K562 (cell line): ENCODE measurements at regions not wholly inside any gene's neighbourhood (a gene's known extent, or its start where the extent isn't known, plus 50 kb on each side); places are given as distances from the start of the nearest gene placed in this dataset.

Experiments used
- ATAC-seq: fragments of 200-7000 bp; cut with Tn5 transposase; 3 replicates; pipeline ENCODE4 v1.9.1; 2020; ENCODE audit warnings: moderate library complexity
- BruUV-seq: library from RNA; stranded (reverse); fragments of 400-500 nt; replicated peaks from 2 replicates; lab custom pipeline; 2021; lab: Mats Ljungman, UMichigan
- CTCF ChIA-PET: fragments of 300-600 bp; formaldehyde crosslinking; extraction: SDS; loops from one replicate; lab custom pipeline; 2021; ENCODE audit warnings: low intra/inter-chr PET ratio; lab: Yijun Ruan, JAX
- POLR2A ChIA-PET: fragments of 300-600, 350-650 bp; sonication (Branson Sonifier 250); formaldehyde crosslinking; extraction: SDS; loops from one replicate; lab custom pipeline; 2021; ENCODE audit warnings: antibody characterized with exemption, inconsistent platforms; lab: Yijun Ruan, JAX
- DNase-seq, 4 experiments: peaks; one replicate each; pipeline versions ENCODE4 v3.0.0 to v3.0.0-alpha.2; 2011 to 2018; ENCODE audit warnings: low spot score in 3 of 4, mixed read lengths in 3 of 4; ENCODE audit errors: extremely low read depth in 1 of 4
- FAIRE-seq: peaks from 2 replicates; lab custom pipeline; 2011; peaks lifted over from hg19 to GRCh38; lab: Jason Lieb, UNC
- H2AFZ ChIP-seq: 2 replicates; pipeline ENCODE4 v1.6.0; 2011; ENCODE audit warnings: low read depth, low read length, control low read depth, inconsistent platforms
- H3K27ac ChIP-seq: fragments of 200-600 bp; 3 replicates; pipeline ENCODE4 v1.8.0; 2011; ENCODE audit warnings: low read depth, mild to moderate bottlenecking, control low read depth, inconsistent platforms, low read length, moderate library complexity, mixed read lengths; ENCODE audit errors: extremely low read depth
- H3K27me3 ChIP-seq, 2 experiments: fragments of 300-600 bp in 1 of 2; 2 replicates in 1 of 2; 3 replicates in 1 of 2; pipeline versions ENCODE4 v1.6.0 to v1.8.0; 2011; ENCODE audit warnings: inconsistent platforms in 2 of 2, low read length in 2 of 2, mild to moderate bottlenecking in 1 of 2, mixed read lengths in 1 of 2, moderate library complexity in 1 of 2; ENCODE audit not compliant: control insufficient read depth in 2 of 2, insufficient read depth in 2 of 2
- H3K36me3 ChIP-seq: fragments of 300-600 bp; 3 replicates; pipeline ENCODE4 v1.8.0; 2011; ENCODE audit warnings: mild to moderate bottlenecking, low read length, inconsistent platforms; ENCODE audit not compliant: control insufficient read depth, insufficient read depth
- H3K4me1 ChIP-seq, 2 experiments: fragments of 200-600 bp in 1 of 2; replicated peaks in 1 of 2; 2 replicates in 1 of 2; 3 replicates in 1 of 2; pipeline versions ENCODE4 v1.5.1 to v1.8.0; 2011; ENCODE audit warnings: inconsistent platforms in 2 of 2, low read length in 2 of 2, mild to moderate bottlenecking in 1 of 2, mixed read lengths in 1 of 2, moderate library complexity in 1 of 2; ENCODE audit not compliant: control insufficient read depth in 2 of 2, insufficient read depth in 2 of 2
- H3K4me2 ChIP-seq: 2 replicates; pipeline ENCODE4 v1.6.1; 2011; ENCODE audit warnings: low read length, control low read depth, inconsistent platforms, mixed read lengths; ENCODE audit not compliant: insufficient read depth
- H3K4me3 ChIP-seq: fragments of 200-600 bp; sonication (generic), shearing (Covaris generic); 2 replicates; pipeline ENCODE4 v1.5.1; 2016; ENCODE audit warnings: control low read depth, inconsistent platforms
- H3K79me2 ChIP-seq: fragments of 200-600 bp; 3 replicates; pipeline ENCODE4 v1.8.0; 2011; ENCODE audit warnings: low read length, inconsistent platforms; ENCODE audit not compliant: control insufficient read depth, insufficient read depth
- H3K9ac ChIP-seq, 2 experiments: 2 replicates each; pipeline versions ENCODE4 v1.6.0 to v1.6.1; 2011; ENCODE audit warnings: low read depth in 2 of 2, low read length in 2 of 2, control low read depth in 1 of 2, inconsistent platforms in 1 of 2, mild to moderate bottlenecking in 1 of 2, mixed read lengths in 1 of 2; ENCODE audit not compliant: insufficient read depth in 1 of 2
- H3K9me1 ChIP-seq: one replicate; pipeline ENCODE4 v1.6.0; 2011; ENCODE audit warnings: inconsistent platforms, mild to moderate bottlenecking, low read length, moderate library complexity; ENCODE audit not compliant: control insufficient read depth, insufficient read depth
- H3K9me3 ChIP-seq: replicated peaks from 2 replicates; pipeline ENCODE4 v1.5.1; 2011; ENCODE audit warnings: low read depth, low read length, inconsistent platforms; ENCODE audit not compliant: control insufficient read depth, insufficient read depth
- H4K20me1 ChIP-seq: replicated peaks from 2 replicates; pipeline ENCODE4 v1.6.1; 2011; ENCODE audit warnings: low read length, inconsistent platforms, mixed read lengths; ENCODE audit not compliant: control insufficient read depth, insufficient read depth
- AFF1 ChIP-seq, 2 experiments: fragments of 450-650 bp; IDR thresholded peaks; 2 replicates each; pipeline ENCODE4 v1.6.1; 2018; ENCODE audit warnings: mild to moderate bottlenecking in 2 of 2, low read depth in 1 of 2; ENCODE audit not compliant: partially characterized antibody in 2 of 2
- BCOR ChIP-seq: fragments of 450-650 bp; IDR thresholded peaks from 2 replicates; pipeline ENCODE4 v1.6.1; 2016
- GABPA ChIP-seq: fragments of 200-800 bp; sonication (Bioruptor generic); conservative IDR thresholded peaks from 2 replicates; pipeline ENCODE4 v1.6.1; 2016; ENCODE audit warnings: low read depth, missing genetic modification characterization, missing compliant biosample characterization
- MEF2A ChIP-seq: IDR thresholded peaks from 2 replicates; pipeline ENCODE4 v1.6.1; 2011; ENCODE audit warnings: low read depth, mild to moderate bottlenecking, low read length, moderate library complexity; ENCODE audit not compliant: control insufficient read depth
- NFIC ChIP-seq: fragments of 450-650 bp; IDR thresholded peaks from 2 replicates; pipeline ENCODE4 v1.6.1; 2017; ENCODE audit warnings: mild to moderate bottlenecking, inconsistent platforms
- TAF9B ChIP-seq: fragments of 450-650 bp; IDR thresholded peaks from 2 replicates; pipeline ENCODE4 v1.6.1; 2018; ENCODE audit warnings: mild to moderate bottlenecking; ENCODE audit not compliant: partially characterized antibody
- ZNF407 ChIP-seq: fragments of 450-650 bp; IDR thresholded peaks from 2 replicates; pipeline ENCODE4 v1.6.1; 2016; ENCODE audit warnings: low read depth
- ZNF584 ChIP-seq: fragments of 200-800 bp; sonication (Bioruptor generic); IDR thresholded peaks from 2 replicates; pipeline ENCODE4 v1.6.1; 2016; ENCODE audit warnings: low read depth, mild to moderate bottlenecking, missing genetic modification characterization, missing compliant biosample characterization
- WGBS: fragments of 100-300 bp; shearing (Covaris generic); methylation state at CpG from one replicate; pipeline ENCODE4 v1.1.6; 2016; ENCODE audit warnings: low coverage, mixed read lengths; ENCODE audit not compliant: insufficient coverage; ENCODE audit errors: missing lambda C conversion rate; 5-methylcytosine and 5-hydroxymethylcytosine counted together
- in situ Hi-C: fragments of 300-500 bp; cut with MboI; formaldehyde crosslinking; loops from 4 replicates; pipeline ENCODE4 v1.15.0; 2018; ENCODE audit warnings: inconsistent platforms, mixed read lengths
- intact Hi-C: fragments of 100-400 bp; cut with micrococcal nuclease; formaldehyde crosslinking; loops from 2 replicates; pipeline ENCODE4 v1.14.2; 2022

GRCh38 chr13:59444210-59444857, 719.4 kb downstream of the DIAPH3 start:
- no peak overlapping the region for H3K27ac ChIP-seq
- no peak overlapping the region for H3K4me2 ChIP-seq
- BruUV-seq, result no TSS peak
- H3K4me1 ChIP-seq, result no peaks in the 10 kb centered on the region
- WGBS, result 2% methylated on average over 5 of the region's 6 CpGs
- H3K9ac ChIP-seq, result no peak overlapping the region
- in situ Hi-C loops (no loop called here), intact Hi-C loops (no loop called here)
- no peak for FAIRE-seq
- H3K79me2 ChIP-seq, result no peaks in the 10 kb centered on the region
- H4K20me1 ChIP-seq, result no peaks in the 10 kb centered on the region
- no peaks in the 10 kb centered on the region for H3K9me3 ChIP-seq
- no peak for ATAC-seq
- ChIA-PET POLR2A (interaction anchor here (0.8 kb wide), 1 partner anchor 14 kb away, joined by 3 read pairs; no protein-coding TSS in a partner anchor), CTCF (no interaction called here)
- no peak for DNase-seq
- no peaks in the 10 kb centered on the region for H3K9me1 ChIP-seq
- no peak overlapping the region for H2AFZ ChIP-seq
- no peak for TF ChIP-seq GABPA (tag)
- no peak for TF ChIP-seq ZNF407
- no peak for TF ChIP-seq ZNF584 (CRISPR knock-in tag)
- no peak for TF ChIP-seq NFIC
- TF ChIP-seq TAF9B, result no peak
- no peak for TF ChIP-seq MEF2A
- no peak for TF ChIP-seq BCOR
- TF ChIP-seq AFF1 (IDR thresholded peaks at IDR 0.05; ENCODE audit: low read depth in 1 of 2, partially characterized antibody in 2 of 2), result no peak
- H3K36me3 ChIP-seq, result no peaks in the 10 kb centered on the region
- peaks cover 0 to 5% of the 10 kb centered on the region in 2 experiments; a peak in 2 of 5 replicates for H3K27me3 ChIP-seq
- H3K4me3 ChIP-seq, result no peak overlapping the region
